Stomach (tissue), 4 donors: ENCODE measurements at regions not wholly inside any gene's neighbourhood (a gene's known extent, or its start where the extent isn't known, plus 50 kb on each side); places are given as distances from the start of the nearest gene placed in this dataset.

ENCODE experiments used
- EP300 ChIP-seq: sonication (generic); formaldehyde crosslinking; IDR thresholded peaks from one replicate; pipeline ENCODE4 v1.6.1; 2017; ENCODE audit warnings: antibody characterized with exemption
- POLR2A ChIP-seq, 4 donors: fragments of 450-650 bp; IDR thresholded peaks; one replicate each; pipeline ENCODE4 v1.6.1; 2016; ENCODE audit warnings: antibody characterized with exemption in 4 of 4, control low read depth in 2 of 4, mild to moderate bottlenecking in 1 of 4, moderate library complexity in 1 of 4
- POLR2AphosphoS5 ChIP-seq, 3 donors: sonication (generic); formaldehyde crosslinking; IDR thresholded peaks; one replicate each; pipeline ENCODE4 v1.6.1; 2016; ENCODE audit warnings: antibody characterized with exemption in 3 of 3
- TF ChIP-seq, protein P1 (sequence below), 7 experiments: fragments of 450-650 bp in 4 of 7; fragments of 200-600 bp in 3 of 7; sonication (generic) in 3 of 7; IDR thresholded peaks; one replicate each; pipeline ENCODE4 v1.5.1; 2016 to 2019; ENCODE audit warnings: antibody characterized with exemption in 7 of 7, control low read depth in 2 of 7, mild to moderate bottlenecking in 1 of 7

- no peak for TF ChIP-seq POLR2AphosphoS5 (IDR thresholded peaks at IDR 0.05)
- no peak for TF ChIP-seq EP300
- TF ChIP-seq POLR2A (IDR thresholded peaks at IDR 0.05) = no peak
- TF ChIP-seq, protein P1, sequence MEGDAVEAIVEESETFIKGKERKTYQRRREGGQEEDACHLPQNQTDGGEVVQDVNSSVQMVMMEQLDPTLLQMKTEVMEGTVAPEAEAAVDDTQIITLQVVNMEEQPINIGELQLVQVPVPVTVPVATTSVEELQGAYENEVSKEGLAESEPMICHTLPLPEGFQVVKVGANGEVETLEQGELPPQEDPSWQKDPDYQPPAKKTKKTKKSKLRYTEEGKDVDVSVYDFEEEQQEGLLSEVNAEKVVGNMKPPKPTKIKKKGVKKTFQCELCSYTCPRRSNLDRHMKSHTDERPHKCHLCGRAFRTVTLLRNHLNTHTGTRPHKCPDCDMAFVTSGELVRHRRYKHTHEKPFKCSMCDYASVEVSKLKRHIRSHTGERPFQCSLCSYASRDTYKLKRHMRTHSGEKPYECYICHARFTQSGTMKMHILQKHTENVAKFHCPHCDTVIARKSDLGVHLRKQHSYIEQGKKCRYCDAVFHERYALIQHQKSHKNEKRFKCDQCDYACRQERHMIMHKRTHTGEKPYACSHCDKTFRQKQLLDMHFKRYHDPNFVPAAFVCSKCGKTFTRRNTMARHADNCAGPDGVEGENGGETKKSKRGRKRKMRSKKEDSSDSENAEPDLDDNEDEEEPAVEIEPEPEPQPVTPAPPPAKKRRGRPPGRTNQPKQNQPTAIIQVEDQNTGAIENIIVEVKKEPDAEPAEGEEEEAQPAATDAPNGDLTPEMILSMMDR (IDR thresholded peaks at IDR 0.05) = no peak
Measured at GRCh38 chr18:22739789-22740188, 193.3 kb upstream of the RBBP8 start.
